ENCODE measurements at regions not wholly inside any gene's neighbourhood (a gene's known extent, or its start where the extent isn't known, plus 50 kb on each side); places are given as distances from the start of the nearest gene placed in this dataset.

DNA sequence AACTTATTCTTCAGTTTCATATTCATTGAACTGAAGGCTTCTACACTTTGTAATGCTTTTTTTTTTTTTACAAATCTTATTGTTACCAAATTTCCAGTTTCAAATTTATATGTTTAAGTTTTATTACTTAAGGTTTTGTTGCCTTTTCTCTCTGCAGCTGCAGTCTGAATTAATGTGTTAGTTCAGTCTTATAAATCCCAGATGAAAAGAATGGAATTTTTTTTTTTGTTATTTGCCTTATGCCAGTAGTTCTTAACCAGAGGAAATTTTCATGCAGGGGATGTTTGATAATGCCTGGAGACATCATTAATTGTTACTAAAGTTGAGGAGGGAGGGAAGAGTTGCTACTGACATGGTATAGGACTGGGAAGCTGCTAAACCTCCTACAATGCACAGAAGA, 367.9 kb upstream of the SPRY2 start:
- TF ChIP-seq, protein P1, sequence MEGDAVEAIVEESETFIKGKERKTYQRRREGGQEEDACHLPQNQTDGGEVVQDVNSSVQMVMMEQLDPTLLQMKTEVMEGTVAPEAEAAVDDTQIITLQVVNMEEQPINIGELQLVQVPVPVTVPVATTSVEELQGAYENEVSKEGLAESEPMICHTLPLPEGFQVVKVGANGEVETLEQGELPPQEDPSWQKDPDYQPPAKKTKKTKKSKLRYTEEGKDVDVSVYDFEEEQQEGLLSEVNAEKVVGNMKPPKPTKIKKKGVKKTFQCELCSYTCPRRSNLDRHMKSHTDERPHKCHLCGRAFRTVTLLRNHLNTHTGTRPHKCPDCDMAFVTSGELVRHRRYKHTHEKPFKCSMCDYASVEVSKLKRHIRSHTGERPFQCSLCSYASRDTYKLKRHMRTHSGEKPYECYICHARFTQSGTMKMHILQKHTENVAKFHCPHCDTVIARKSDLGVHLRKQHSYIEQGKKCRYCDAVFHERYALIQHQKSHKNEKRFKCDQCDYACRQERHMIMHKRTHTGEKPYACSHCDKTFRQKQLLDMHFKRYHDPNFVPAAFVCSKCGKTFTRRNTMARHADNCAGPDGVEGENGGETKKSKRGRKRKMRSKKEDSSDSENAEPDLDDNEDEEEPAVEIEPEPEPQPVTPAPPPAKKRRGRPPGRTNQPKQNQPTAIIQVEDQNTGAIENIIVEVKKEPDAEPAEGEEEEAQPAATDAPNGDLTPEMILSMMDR (IDR thresholded peaks at IDR 0.05), result no peak
- no peak for TF ChIP-seq POLR2A (IDR thresholded peaks at IDR 0.05)
- no peak for TF ChIP-seq POLR2AphosphoS5 (IDR thresholded peaks at IDR 0.05)

All from sigmoid colon (tissue), 4 donors.